ENCODE measurements at regions not wholly inside any gene's neighbourhood (a gene's known extent, or its start where the extent isn't known, plus 50 kb on each side); places are given as distances from the start of the nearest gene placed in this dataset.

GRCh38 chr13:38590796-38591507 lies 95.9 kb upstream of the FREM2 start:
- Mint-ChIP-seq H3K36me3 (no peaks in the 10 kb centered on the region), H3K27me3 (no peaks in the 10 kb centered on the region), H3K4me3 (no peak overlapping the region), H3K9me3 (ENCODE audit: low read depth) (no peaks in the 10 kb centered on the region), H3K27ac (no peak overlapping the region), H3K4me1 (no peaks in the 10 kb centered on the region)
- DNase-seq: no peak
- CTCF ChIA-PET: no interaction called here
- ATAC-seq: no peak

DNA sequence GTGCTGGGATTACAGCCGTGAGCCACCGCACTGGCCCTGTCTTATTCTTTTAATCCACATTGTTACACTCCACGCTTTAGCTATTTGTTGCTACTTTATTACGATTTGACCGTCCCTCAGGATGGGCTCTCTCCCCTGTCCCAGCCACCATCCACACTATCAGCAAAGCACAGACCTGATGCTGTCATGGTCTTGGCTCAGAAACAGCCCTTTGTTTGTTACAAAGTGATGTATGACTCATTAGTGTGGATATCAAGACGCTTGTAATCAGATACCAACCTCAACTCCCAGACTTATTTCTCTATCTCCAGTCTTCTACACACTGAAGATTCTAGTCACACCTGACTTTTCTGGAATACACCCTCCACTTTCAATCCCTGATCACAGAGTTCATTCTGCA lies 84.6 kb upstream of the FREM2 start:
- no peaks in the 10 kb centered on the region for H3K36me3 Mint-ChIP-seq
- no peak overlapping the region for H3K4me3 Mint-ChIP-seq
- CTCF ChIA-PET: no interaction called here
- no peaks in the 10 kb centered on the region for H3K4me1 Mint-ChIP-seq
- H3K9me3 Mint-ChIP-seq (ENCODE audit: low read depth): no peaks in the 10 kb centered on the region
- H3K27ac Mint-ChIP-seq: no peak overlapping the region
- DNase-seq: no peak
- peaks cover 4% of the 10 kb centered on the region for H3K27me3 Mint-ChIP-seq
- ATAC-seq: no peak

DNA sequence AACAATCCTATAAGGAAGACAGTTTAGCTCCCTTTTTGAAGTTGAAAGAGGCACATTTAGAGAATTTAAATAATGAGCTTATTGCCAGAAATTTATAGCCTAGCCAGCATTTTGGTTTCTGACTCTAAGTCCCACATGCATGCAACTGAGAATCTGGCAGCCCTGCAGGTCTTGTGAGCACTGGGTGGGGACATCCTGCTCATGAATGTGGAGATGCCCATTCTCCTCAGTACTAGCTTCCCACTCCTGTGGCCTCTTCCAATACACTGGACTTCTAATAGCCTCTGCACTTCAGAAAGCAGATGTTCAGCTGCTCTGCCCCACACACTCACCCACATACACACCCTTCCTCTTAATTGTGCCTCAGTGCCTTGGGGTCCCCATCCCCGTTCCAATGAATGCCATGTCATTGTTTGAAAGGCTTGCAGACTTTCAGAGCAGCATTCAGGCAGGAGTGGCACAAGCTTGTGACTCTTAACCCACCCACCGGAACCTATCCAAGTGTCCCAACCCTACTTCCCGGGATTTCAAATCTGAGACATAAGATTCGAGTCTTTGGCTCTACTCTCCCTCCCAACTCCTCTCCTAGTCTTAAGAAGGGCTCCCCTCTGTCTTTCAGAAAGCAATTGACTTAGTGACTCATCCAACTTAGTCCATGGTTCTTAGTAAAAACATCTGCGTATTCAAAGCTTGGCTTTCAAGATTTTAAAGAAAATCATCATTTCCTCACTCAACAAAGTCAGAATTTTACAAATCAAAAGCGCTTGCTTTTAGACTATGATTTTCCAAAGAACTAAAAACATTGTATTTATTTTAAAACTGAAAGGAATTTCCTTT lies 80.0 kb upstream of the FREM2 start:
- H3K4me1 Mint-ChIP-seq: no peaks in the 10 kb centered on the region
- no peak overlapping the region for H3K27ac Mint-ChIP-seq
- no peaks in the 10 kb centered on the region for H3K27me3 Mint-ChIP-seq
- CTCF ChIA-PET: no interaction called here
- ATAC-seq (no peak), DNase-seq (no peak)
- no peaks in the 10 kb centered on the region for H3K9me3 Mint-ChIP-seq (ENCODE audit: low read depth)
- H3K36me3 Mint-ChIP-seq: no peaks in the 10 kb centered on the region
- H3K4me3 Mint-ChIP-seq: no peak overlapping the region

- Mint-ChIP-seq H3K27ac (no peak overlapping the region), H3K36me3 (no peaks in the 10 kb centered on the region), H3K4me1 (no peaks in the 10 kb centered on the region), H3K27me3 (no peaks in the 10 kb centered on the region), H3K4me3 (no peak overlapping the region), H3K9me3 (ENCODE audit: low read depth) (no peaks in the 10 kb centered on the region)
- ATAC-seq: no peak
- DNase-seq: no peak
- CTCF ChIA-PET: no interaction called here
These were observed 68.9 kb upstream of the FREM2 start for GRCh38 chr13:38617936-38618335.

- Mint-ChIP-seq H3K9me3 (ENCODE audit: low read depth) (no peaks in the 10 kb centered on the region), H3K4me1 (no peaks in the 10 kb centered on the region), H3K27ac (no peak overlapping the region), H3K4me3 (no peak overlapping the region), H3K36me3 (no peaks in the 10 kb centered on the region), H3K27me3 (no peaks in the 10 kb centered on the region)
- DNase-seq: no peak
- no peak for ATAC-seq
- CTCF ChIA-PET: no interaction called here
These were observed 68.5 kb upstream of the FREM2 start for GRCh38 chr13:38618336-38618735.

DNA sequence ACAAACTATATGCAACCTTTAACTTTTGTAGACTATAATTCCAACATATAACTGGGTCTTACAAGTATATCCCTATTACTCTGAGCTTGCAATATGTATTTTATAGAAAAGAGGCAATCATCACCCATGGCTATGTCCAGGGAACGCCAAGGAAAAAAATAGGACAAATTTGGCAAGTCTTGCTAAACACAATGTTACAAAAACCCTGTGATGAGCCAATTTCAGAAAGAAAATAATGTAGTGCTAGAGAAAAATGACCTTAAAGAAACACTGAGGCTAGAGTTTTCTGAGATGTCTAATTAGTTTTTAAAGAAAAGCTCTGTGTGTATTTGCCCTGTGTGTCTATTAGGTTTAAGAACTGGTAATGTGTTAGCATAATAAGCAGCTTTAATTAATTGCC lies 68.0 kb upstream of the FREM2 start:
- no peak for ATAC-seq
- CTCF ChIA-PET: no interaction called here
- DNase-seq: no peak
- H3K4me3 Mint-ChIP-seq: no peak overlapping the region
- no peaks in the 10 kb centered on the region for H3K27me3 Mint-ChIP-seq
- H3K36me3 Mint-ChIP-seq: no peaks in the 10 kb centered on the region
- H3K27ac Mint-ChIP-seq: no peak overlapping the region
- H3K4me1 Mint-ChIP-seq: no peaks in the 10 kb centered on the region
- H3K9me3 Mint-ChIP-seq (ENCODE audit: low read depth): no peaks in the 10 kb centered on the region

- ATAC-seq (no peak), DNase-seq (no peak)
- H3K36me3 Mint-ChIP-seq: no peaks in the 10 kb centered on the region
- CTCF ChIA-PET: no interaction called here
- H3K9me3 Mint-ChIP-seq (ENCODE audit: low read depth): no peaks in the 10 kb centered on the region
- H3K4me1 Mint-ChIP-seq: no peaks in the 10 kb centered on the region
- no peaks in the 10 kb centered on the region for H3K27me3 Mint-ChIP-seq
- H3K27ac Mint-ChIP-seq: no peak overlapping the region
- H3K4me3 Mint-ChIP-seq: no peak overlapping the region
These were observed 66.0 kb upstream of the FREM2 start for GRCh38 chr13:38620876-38621275.

DNA sequence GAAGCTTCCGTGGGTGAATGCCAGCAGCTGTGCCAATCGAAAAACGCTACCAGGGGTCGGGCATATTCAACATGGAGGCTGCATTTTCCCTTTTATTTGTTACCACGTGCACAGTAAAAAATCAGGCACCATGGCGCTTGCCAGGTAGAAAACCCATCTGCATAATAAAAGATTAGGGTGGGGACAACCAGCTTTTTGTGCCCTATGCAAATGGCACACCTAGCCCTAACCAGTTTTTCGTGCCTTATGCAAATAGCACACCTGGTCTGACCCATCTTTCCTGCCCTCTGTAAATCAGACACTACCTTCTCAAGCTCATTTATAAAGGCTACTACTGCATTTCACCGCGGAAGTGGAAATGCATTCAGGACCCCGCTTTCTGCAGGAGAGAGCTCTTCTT lies 62.1 kb upstream of the FREM2 start:
- H3K4me1 Mint-ChIP-seq: no peaks in the 10 kb centered on the region
- H3K4me3 Mint-ChIP-seq: no peak overlapping the region
- CTCF ChIA-PET: no interaction called here
- DNase-seq (no peak), ATAC-seq (no peak)
- H3K36me3 Mint-ChIP-seq: no peaks in the 10 kb centered on the region
- H3K27ac Mint-ChIP-seq: no peak overlapping the region
- H3K27me3 Mint-ChIP-seq: no peaks in the 10 kb centered on the region
- no peaks in the 10 kb centered on the region for H3K9me3 Mint-ChIP-seq (ENCODE audit: low read depth)

- Mint-ChIP-seq H3K9me3 (ENCODE audit: low read depth) (no peaks in the 10 kb centered on the region), H3K27me3 (no peaks in the 10 kb centered on the region), H3K4me3 (no peak overlapping the region), H3K4me1 (no peaks in the 10 kb centered on the region), H3K27ac (no peak overlapping the region), H3K36me3 (no peaks in the 10 kb centered on the region)
- CTCF ChIA-PET: no interaction called here
- ATAC-seq: no peak
- DNase-seq: no peak
These were observed 58.3 kb upstream of the FREM2 start for GRCh38 chr13:38628554-38628953.

DNA sequence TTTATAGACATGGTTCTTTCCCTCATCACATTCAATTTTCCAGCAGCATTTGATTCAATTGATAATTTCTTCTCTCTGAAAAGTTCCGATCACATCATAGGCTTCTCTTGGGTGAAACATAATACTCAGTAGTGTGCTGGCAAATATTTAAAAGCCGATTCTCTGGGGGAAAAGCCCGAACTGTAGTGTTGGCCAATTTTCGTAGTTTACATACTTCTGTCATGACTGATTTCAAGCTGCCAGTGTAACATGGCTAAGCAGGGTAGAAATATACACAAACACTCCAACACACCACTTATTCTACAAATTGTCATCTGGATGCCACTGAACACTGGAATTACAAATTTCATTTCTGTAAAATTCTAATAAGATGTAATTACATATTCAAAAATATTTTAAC lies 56.1 kb upstream of the FREM2 start:
- no peaks in the 10 kb centered on the region for H3K27me3 Mint-ChIP-seq
- DNase-seq: no peak
- CTCF ChIA-PET: no interaction called here
- H3K4me1 Mint-ChIP-seq: no peaks in the 10 kb centered on the region
- H3K9me3 Mint-ChIP-seq (ENCODE audit: low read depth): no peaks in the 10 kb centered on the region
- H3K36me3 Mint-ChIP-seq: no peaks in the 10 kb centered on the region
- H3K4me3 Mint-ChIP-seq: no peak overlapping the region
- no peak overlapping the region for H3K27ac Mint-ChIP-seq
- no peak for ATAC-seq

DNA sequence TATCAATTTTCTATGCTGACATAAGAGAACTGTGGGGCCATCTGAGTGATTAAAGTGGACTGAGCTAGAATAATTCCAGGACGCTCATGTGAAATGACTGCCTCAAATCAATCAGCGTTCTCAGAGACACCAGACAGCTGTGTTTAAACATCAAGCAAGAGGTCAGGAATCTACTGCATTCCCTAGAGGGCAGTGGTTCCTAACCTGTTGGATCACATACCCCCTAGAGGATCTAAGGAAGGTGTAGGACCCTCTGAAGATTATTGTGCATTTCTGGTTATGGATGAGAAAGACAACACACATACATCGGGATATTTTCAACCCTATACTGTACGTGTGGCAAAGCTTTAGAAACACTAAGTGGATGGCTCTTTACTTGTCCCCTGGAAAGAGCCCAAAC lies 51.8 kb upstream of the FREM2 start:
- Mint-ChIP-seq H3K36me3 (no peaks in the 10 kb centered on the region), H3K4me3 (no peak overlapping the region), H3K9me3 (ENCODE audit: low read depth) (no peaks in the 10 kb centered on the region), H3K27me3 (no peaks in the 10 kb centered on the region), H3K4me1 (no peaks in the 10 kb centered on the region), H3K27ac (no peak overlapping the region)
- CTCF ChIA-PET: no interaction called here
- no peak for DNase-seq
- ATAC-seq: no peak

- H3K27ac Mint-ChIP-seq: no peak overlapping the region
- no peaks in the 10 kb centered on the region for H3K27me3 Mint-ChIP-seq
- DNase-seq: no peak
- no peak for ATAC-seq
- no peak overlapping the region for H3K4me3 Mint-ChIP-seq
- CTCF ChIA-PET: no interaction called here
- H3K9me3 Mint-ChIP-seq (ENCODE audit: low read depth): no peaks in the 10 kb centered on the region
- no peaks in the 10 kb centered on the region for H3K36me3 Mint-ChIP-seq
- no peaks in the 10 kb centered on the region for H3K4me1 Mint-ChIP-seq
These were observed 50.8 kb upstream of the FREM2 start for GRCh38 chr13:38636073-38636472.

- H3K36me3 Mint-ChIP-seq: no peaks in the 10 kb centered on the region
- DNase-seq (no peak), ATAC-seq (no peak)
- H3K27ac Mint-ChIP-seq: no peak overlapping the region
- no peaks in the 10 kb centered on the region for H3K4me1 Mint-ChIP-seq
- H3K27me3 Mint-ChIP-seq: no peaks in the 10 kb centered on the region
- no peaks in the 10 kb centered on the region for H3K9me3 Mint-ChIP-seq (ENCODE audit: low read depth)
- no peak overlapping the region for H3K4me3 Mint-ChIP-seq
- CTCF ChIA-PET: no interaction called here
These were observed 50.1 kb upstream of the FREM2 start for GRCh38 chr13:38636761-38637160.
